Activated T-helper 2 cell treated with anti-CD3 and anti-CD28 coated beads, Interferon-gamma antibody, Interleukin-2, Interleukin-4, amounts not matched to agents 10 μg/mL and 5 μg/mL and 100 μg/mL, durations not matched to agents 14 hours and 24 hours and 36 hours (primary cell): ENCODE measurements at regions not wholly inside any gene's neighbourhood (a gene's known extent, or its start where the extent isn't known, plus 50 kb on each side); places are given as distances from the start of the nearest gene placed in this dataset.
A peak's percentile ranks its signal among the peaks of the same experiment; 100 is the strongest.
"Not testable (repeated sequence)": the region's sequence is repeated elsewhere in the genome, so short reads cannot be mapped to it uniquely, and the experiment has no call there.

ENCODE experiments used
- DNase-seq: peaks from one replicate; pipeline ENCODE4 v3.0.0; 2021; ENCODE audit warnings: low spot score
- H3K27ac Mint-ChIP-seq: one replicate; pipeline ENCODE4 v1.8.0; 2021; ENCODE audit warnings: mixed read lengths
- H3K27me3 Mint-ChIP-seq: one replicate; pipeline ENCODE4 v1.8.0; 2021; ENCODE audit warnings: low read depth, mixed read lengths
- H3K36me3 Mint-ChIP-seq: one replicate; pipeline ENCODE4 v1.8.0; 2021; ENCODE audit warnings: low read depth, mixed read lengths
- H3K4me1 Mint-ChIP-seq: one replicate; pipeline ENCODE4 v1.8.0; 2021; ENCODE audit warnings: low read depth, mixed read lengths
- H3K4me3 Mint-ChIP-seq: one replicate; pipeline ENCODE4 v1.8.0; 2021; ENCODE audit warnings: low read depth, mild to moderate bottlenecking, moderate library complexity, mixed read lengths
- H3K9me3 Mint-ChIP-seq: one replicate; pipeline ENCODE4 v1.8.0; 2021; ENCODE audit warnings: mixed read lengths
- intact Hi-C: fragments of 100-400 bp; cut with micrococcal nuclease; formaldehyde crosslinking; loops from one replicate; pipeline ENCODE4 v1.15.1; 2023

DNA sequence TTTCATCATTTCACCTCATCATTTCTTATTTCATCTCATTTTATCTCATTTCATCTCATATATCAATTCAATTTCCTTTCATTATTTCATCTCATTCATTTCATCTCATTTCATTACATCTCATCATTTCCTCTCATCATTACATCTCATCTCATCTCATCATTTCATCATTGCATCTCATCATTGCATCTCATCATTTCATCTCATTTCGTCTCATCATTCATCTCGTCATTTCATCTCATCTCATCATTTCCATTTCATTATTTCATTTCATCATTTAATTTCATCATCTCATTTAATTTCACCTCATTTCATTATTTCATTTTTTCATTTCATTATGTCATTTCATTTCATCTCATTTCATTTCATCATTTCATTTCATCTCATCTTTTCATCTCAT lies 168.5 kb upstream of the FAM72C start:
- H3K4me3 Mint-ChIP-seq, H3K9me3 Mint-ChIP-seq, H3K27ac Mint-ChIP-seq, H3K27me3 Mint-ChIP-seq, H3K4me1 Mint-ChIP-seq, DNase-seq, H3K36me3 Mint-ChIP-seq, intact Hi-C loops: not testable (repeated sequence)

DNA sequence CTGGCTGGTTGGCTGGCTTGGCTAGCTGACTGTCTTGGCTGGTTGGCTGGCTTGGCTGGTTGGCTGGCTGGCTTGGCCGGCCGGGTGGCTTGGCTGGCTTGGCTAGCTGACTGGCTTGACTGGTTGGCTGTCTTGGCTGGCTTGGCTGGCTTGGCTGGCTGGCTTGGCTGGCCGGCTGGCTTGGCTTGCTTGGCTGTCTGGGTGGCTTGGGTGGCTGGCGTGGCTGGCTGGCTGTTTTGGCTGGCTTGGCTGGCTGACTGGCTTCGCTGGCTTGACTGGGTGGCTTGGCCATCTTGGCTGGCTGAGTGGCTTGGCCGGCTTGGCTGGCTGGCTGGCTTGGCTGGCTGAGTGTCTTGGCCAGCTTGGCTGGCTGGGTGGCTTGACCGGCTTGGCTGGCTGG lies 133.2 kb upstream of the FAM72C start:
- H3K4me3 Mint-ChIP-seq, H3K27me3 Mint-ChIP-seq, H3K9me3 Mint-ChIP-seq, H3K36me3 Mint-ChIP-seq, DNase-seq, intact Hi-C loops, H3K27ac Mint-ChIP-seq, H3K4me1 Mint-ChIP-seq: not testable (repeated sequence)

DNA sequence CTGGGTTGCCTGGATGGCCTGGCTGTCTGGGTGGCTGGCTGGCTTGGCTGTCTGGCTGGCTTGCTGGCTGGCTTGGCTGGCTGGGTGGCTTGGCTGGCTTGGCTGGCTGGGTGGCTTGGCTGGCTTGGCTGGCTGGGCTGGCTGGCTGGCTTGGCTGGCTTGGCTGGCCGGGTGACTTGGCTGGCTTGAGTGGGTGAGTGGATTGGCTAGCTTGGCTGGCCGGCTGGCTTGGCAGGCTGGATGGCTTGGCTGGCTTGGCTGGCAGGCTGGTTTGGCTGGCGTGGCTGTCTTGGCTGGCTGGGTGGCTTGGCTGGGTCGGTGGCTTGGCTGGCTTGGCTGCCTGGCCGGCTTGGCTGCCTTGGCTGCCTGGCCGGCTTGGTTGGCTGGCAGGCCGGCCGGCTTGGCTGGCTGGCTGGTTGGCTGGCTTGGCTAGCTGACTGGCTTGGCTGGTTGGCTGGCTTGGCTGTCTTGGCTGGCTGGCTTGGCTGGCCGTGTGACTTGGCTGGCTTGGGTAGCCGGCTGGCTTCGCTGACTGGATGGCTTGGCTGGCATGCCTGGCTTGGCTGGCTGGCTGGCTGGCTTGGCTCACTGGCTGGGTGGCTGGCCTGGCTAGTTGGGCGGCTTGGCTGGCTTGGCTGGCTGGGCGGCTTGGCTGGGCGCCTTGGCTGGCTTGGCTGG lies 132.4 kb upstream of the FAM72C start:
- intact Hi-C loops, H3K27ac Mint-ChIP-seq: not testable (repeated sequence)

DNA sequence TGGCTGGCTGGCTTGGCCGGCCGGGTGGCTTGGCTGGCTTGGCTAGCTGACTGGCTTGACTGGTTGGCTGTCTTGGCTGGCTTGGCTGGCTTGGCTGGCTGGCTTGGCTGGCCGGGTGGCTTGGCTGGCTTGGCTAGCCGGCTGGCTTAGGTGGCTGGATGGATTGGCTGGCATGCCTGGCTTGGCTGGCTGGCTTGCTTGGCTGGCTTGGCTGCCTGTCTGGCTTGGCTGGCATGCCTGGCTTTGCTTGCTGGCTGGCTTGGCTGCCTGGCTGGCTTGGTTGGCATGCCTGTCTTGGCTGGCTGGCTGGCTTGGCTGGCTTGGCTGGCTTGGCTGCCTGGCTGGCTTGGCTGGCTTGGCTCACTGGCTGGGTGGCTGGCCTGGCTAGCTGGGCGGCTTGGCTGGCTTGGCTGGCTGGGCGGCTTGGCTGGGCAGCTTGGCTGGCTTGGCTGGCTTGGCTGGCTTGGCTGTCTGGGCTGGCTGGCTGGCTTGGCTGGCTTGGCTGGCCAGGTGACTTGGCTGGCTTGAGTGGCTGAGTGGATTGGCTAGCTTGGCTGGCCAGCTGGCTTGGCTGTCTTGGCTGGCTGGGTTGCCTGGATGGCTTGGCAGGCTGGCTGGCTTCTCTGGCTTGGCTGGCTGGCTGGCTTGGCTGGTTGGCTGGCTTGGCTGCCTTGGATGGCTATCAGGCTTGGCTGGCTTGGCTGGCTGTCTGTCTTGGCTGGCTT lies 131.5 kb upstream of the FAM72C start:
- H3K9me3 Mint-ChIP-seq, H3K36me3 Mint-ChIP-seq, H3K4me3 Mint-ChIP-seq, H3K27me3 Mint-ChIP-seq, H3K27ac Mint-ChIP-seq, intact Hi-C loops, H3K4me1 Mint-ChIP-seq: not testable (repeated sequence)
- peak; percentile 48 for DNase-seq

More for the DNA sequence above, 132.4 kb upstream of the FAM72C start:
- H3K9me3 Mint-ChIP-seq, H3K4me1 Mint-ChIP-seq, H3K36me3 Mint-ChIP-seq, H3K4me3 Mint-ChIP-seq, H3K27me3 Mint-ChIP-seq: not testable (repeated sequence)
- peak; percentile 43 for DNase-seq

DNA sequence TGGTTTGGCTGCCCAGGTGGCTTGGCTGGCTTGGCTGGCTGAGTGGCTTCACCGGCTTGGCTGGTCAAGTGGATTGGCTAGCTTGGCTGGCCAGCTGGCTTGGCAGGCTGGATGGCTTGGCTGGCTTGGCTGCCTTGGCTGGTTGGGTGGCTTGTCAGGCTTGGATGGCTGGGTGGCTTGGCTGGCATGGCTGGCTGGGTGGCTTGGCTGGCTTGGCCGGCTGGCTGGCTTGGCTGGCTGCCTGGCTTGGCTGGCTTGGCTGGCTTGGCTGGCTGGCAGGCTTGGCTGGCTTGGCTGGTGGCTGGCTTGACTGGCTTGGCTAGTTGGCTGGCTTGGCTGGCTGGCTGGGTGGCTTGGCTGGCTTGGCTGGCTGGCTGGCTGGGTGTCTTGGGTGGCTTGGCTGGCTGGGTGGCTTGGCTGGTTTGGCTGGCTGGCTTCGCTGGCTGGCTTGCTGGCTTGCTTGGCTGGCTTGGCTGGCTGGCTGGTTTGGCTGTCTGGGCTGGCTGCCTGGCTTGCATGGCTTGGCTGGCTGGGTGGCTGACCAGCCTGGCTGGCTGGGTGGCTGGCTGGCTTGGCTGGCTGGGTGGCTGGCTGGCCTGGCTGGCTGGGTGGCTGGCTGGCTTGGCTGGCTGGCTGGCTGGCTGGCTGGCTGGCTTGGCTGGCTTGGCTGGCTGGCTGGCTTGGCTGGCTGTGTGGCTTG lies 130.4 kb upstream of the FAM72C start:
- intact Hi-C loops, H3K36me3 Mint-ChIP-seq, H3K27me3 Mint-ChIP-seq, H3K4me1 Mint-ChIP-seq, H3K4me3 Mint-ChIP-seq, H3K27ac Mint-ChIP-seq, H3K9me3 Mint-ChIP-seq: not testable (repeated sequence)
- peak; percentile 10 for DNase-seq

DNA sequence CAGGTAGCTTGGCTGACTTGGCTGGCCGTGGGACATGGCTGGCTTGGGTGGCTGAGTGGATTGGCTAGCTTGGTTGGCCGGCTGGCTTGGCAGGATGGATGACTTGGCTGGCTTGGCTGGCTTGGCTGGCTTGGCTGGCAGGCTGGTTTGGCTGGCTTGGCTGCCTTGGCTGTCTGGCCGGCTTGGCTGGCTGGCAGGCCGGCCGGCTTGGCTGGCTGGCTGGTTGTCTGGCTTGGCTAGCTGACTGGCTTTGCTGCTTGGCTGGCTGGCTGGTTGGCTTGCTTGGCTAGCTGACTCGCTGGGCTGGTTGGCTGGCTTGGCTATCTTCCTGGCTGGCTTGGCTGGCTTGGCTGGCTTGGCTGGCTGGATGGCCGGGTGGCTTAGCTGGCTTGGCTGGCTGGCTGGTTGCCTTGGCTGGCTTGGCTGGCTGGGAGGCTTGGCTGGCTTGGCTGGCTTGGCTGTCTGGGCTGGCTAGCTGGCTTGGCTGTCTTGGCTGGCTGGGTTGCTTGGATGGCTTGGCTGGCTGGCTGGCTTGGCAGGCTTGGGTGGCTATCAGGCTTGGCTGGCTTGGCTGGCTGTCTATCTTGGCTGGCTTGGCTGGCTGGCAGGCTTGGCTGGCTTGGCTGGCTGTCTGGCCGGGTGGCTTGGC lies 129.7 kb upstream of the FAM72C start:
- Mint-ChIP-seq H3K36me3 (no peaks in the 10 kb centered on the region), H3K27me3 (no peaks in the 10 kb centered on the region), H3K27ac (no peak overlapping the region), H3K4me3 (no peak overlapping the region), H3K9me3 (peaks cover 6% of the 10 kb centered on the region), H3K4me1 (no peaks in the 10 kb centered on the region)
- peak; percentile 11 for DNase-seq
- intact Hi-C loops = no loop called here

DNA sequence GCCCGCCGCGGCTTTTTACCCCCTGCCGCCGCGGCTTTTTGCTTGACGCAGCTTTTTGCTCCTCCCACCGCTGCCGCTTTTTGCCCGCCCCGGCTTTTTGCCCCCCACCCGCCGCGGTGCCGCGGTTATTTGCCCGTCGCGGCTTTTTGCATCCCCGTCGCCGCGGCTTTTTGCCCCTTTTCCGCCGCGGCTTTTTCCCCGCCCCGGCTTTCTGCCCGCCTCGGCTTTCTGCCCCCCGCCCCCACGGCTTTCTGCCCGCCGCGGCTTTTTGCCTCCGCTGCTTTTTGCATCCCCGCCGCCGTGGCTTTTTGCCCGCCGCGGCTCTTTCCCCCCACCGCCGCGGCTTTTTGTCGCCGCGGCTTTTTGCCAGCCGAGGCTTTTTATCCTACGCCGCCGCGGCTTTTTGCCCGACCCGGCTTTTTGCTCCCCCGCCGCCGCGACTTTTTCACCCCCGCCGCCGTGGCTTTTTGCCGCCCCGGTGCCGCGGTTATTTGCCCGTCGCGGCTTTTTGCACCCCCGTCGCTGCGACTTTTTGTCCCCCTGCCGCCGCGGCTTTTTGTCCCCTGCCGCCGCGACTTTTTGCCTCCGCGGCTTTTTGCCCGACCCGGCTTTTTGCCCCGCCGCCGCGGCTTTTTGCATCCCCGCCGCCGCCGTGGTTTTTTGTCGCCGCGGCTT lies 105.5 kb upstream of the FAM72C start:
- H3K27me3 Mint-ChIP-seq, H3K9me3 Mint-ChIP-seq, H3K4me1 Mint-ChIP-seq, intact Hi-C loops, H3K36me3 Mint-ChIP-seq: not testable (repeated sequence)
- Mint-ChIP-seq H3K4me3 (peak overlapping the region; percentile 63), H3K27ac (peak overlapping the region; percentile 49)
- DNase-seq = peak; percentile 29

DNA sequence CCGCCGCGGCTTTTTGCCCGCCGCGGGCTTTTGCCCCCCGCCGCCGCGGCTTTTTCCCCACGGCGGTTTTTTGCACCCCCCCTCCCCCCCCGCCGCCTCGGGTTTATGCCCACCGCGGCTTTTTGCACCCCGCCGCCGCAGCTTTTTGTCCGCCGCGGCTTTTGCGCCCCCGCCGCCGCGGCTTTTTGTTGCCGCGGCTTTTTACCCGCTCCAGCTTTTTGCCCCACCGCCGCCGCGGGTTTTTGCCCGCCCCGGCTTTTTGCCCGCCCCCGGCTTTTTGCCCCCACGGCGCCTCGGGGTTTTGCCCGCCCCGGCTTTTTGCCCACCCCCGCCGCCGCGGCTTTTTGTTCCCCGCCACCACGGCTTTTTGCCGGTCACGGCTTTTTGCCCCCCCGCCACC lies 104.9 kb upstream of the FAM72C start:
- H3K27ac Mint-ChIP-seq, H3K4me1 Mint-ChIP-seq, H3K9me3 Mint-ChIP-seq, DNase-seq, H3K4me3 Mint-ChIP-seq, H3K36me3 Mint-ChIP-seq, H3K27me3 Mint-ChIP-seq, intact Hi-C loops: not testable (repeated sequence)

DNA sequence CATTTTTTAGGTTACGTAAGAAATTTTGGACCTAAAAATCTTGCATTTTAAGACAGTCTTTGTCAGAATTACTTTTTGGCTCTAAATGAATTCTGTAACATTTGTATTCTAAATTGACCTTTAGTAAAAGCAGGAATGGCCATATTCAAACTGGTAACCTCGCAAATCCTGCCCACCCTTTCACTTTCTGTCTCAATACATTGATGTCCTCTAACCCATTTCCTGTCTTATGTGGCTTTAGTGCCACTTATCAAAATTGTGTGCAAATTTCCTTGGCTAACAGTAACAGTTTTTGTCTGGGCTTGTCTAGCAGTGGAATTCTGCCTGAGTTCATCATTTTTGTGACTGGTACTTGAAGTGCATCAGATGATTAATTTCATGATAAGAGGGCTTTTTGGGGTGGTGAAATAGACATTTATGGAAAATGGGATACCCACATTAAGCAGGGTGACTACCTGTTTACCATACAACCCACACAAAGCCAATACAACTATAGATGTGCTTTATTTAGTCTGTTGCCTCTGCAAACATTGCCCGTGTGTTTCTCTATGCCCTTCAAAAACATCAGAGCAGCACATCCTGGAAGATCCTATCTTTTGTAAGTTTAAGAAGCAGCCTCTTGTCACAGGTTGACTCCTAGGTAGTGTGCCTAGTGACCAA lies 98.7 kb upstream of the FAM72C start:
- H3K4me3 Mint-ChIP-seq, intact Hi-C loops, H3K36me3 Mint-ChIP-seq, H3K4me1 Mint-ChIP-seq, DNase-seq, H3K27ac Mint-ChIP-seq, H3K9me3 Mint-ChIP-seq, H3K27me3 Mint-ChIP-seq: not testable (repeated sequence)

DNA sequence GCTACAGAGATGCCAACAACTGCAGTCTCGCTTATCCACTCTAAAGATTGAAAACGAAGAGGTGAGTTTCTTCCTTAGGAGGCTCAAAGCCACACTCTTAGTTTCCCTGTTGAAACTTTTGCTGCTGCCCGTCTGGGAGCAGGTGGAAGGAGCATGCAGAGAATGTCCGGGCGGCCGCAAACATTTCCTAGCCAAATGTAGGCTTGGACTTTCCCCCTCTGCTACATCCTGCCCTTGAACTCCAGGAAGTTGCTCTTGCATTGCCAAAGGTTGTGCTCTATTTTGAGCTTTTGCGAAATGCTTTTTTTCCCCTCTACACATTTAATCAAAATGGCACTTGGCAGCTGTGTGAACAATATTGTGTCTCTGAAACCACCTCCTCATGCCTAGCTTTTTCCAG lies 95.3 kb upstream of the FAM72C start:
- H3K36me3 Mint-ChIP-seq, H3K9me3 Mint-ChIP-seq, H3K4me1 Mint-ChIP-seq, H3K27ac Mint-ChIP-seq, DNase-seq, H3K27me3 Mint-ChIP-seq, H3K4me3 Mint-ChIP-seq, intact Hi-C loops: not testable (repeated sequence)

DNA sequence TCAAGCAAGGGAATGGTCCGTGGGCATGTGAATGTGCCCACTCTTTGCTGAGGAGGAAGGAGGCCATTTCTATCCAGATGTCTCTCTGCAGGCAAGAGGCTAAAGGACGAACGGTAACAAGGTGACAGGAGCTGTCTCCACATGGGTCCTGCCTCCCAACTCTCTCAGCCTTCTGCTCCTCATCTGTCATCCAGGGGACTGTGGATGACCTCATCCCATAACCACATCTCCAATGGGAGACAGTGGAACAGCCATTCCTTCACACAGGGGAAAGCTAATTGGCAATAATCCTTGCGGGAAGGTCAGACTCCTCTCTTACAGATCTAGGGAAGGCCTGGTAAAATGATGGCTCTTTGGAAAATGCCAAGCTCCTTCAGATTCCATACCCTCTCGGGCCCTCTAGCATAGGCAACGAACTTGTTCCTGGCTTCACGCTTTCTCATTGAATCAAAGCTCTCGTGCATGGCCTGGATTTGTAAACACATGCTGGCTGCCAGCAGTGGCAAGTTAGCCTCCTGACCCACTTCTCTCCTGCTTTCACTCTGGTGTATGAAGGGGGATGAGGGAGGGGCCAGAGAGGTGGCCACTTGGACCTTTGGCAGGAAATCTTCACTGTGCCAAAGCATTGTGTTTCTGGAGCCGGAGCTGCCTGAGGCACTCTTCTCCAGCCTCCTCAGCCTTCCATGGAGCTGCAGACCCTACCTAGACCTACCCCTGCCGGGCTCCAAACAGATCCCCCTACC lies 94.5 kb upstream of the FAM72C start:
- intact Hi-C loops, H3K27ac Mint-ChIP-seq, DNase-seq, H3K9me3 Mint-ChIP-seq, H3K4me1 Mint-ChIP-seq, H3K27me3 Mint-ChIP-seq, H3K36me3 Mint-ChIP-seq, H3K4me3 Mint-ChIP-seq: not testable (repeated sequence)
